Small intestine (tissue), 7 donors: ENCODE measurements at regions not wholly inside any gene's neighbourhood (a gene's known extent, or its start where the extent isn't known, plus 50 kb on each side); places are given as distances from the start of the nearest gene placed in this dataset.
A peak's percentile ranks its signal among the peaks of the same experiment; 100 is the strongest.
"Not testable (repeated sequence)": the region's sequence is repeated elsewhere in the genome, so short reads cannot be mapped to it uniquely, and the experiment has no call there.

Source experiments
- DNase-seq, 2 donors: peaks; one replicate each; pipeline versions ENCODE4 v3.0.0 to v3.0.0-alpha.2; 2013
- FAIRE-seq: peaks from 2 replicates; lab custom pipeline; 2012; peaks lifted over from hg19 to GRCh38; lab: Jason Lieb, UNC
- H3K27ac ChIP-seq, 3 donors: one replicate each; pipeline ENCODE4 v1.5.1; 2013; ENCODE audit warnings: low read length in 2 of 3, mild to moderate bottlenecking in 2 of 3, control low read depth in 1 of 3, inconsistent platforms in 1 of 3, low read depth in 1 of 3, moderate library complexity in 1 of 3
- H3K27me3 ChIP-seq, 3 donors: one replicate each; pipeline ENCODE4 v1.6.1; 2013; ENCODE audit warnings: low read length in 3 of 3, inconsistent platforms in 1 of 3; ENCODE audit not compliant: control insufficient read depth in 3 of 3, insufficient read depth in 3 of 3
- H3K36me3 ChIP-seq, 3 donors: one replicate each; pipeline ENCODE4 v1.6.1; 2013; ENCODE audit warnings: low read length in 3 of 3, inconsistent platforms in 1 of 3, low read depth in 1 of 3, mild to moderate bottlenecking in 1 of 3, moderate library complexity in 1 of 3; ENCODE audit not compliant: control insufficient read depth in 3 of 3, insufficient read depth in 2 of 3
- H3K4me1 ChIP-seq, 3 donors: one replicate each; pipeline ENCODE4 v1.6.1; 2013; ENCODE audit warnings: low read length in 2 of 3, inconsistent platforms in 1 of 3, low read depth in 1 of 3, mild to moderate bottlenecking in 1 of 3, moderate library complexity in 1 of 3; ENCODE audit not compliant: control insufficient read depth in 3 of 3, insufficient read depth in 2 of 3
- H3K4me3 ChIP-seq, 3 donors: one replicate each; pipeline ENCODE4 v1.5.1; 2013; ENCODE audit warnings: low read length in 3 of 3, control low read depth in 1 of 3, inconsistent platforms in 1 of 3, low read depth in 1 of 3, mild to moderate bottlenecking in 1 of 3, moderate library complexity in 1 of 3
- H3K9me3 ChIP-seq, 2 donors: one replicate each; pipeline ENCODE4 v1.6.1; 2013; ENCODE audit warnings: low read depth in 1 of 2, low read length in 1 of 2; ENCODE audit not compliant: control insufficient read depth in 2 of 2, insufficient read depth in 1 of 2
- WGBS, 3 donors: extraction: QIAGEN DNeasy Blood & Tissue Kit; methylation state at CpG; one replicate each; pipeline ENCODE4 v1.1.7; 2013; 5-methylcytosine and 5-hydroxymethylcytosine counted together
- donor health status: healthy with polysubstance abuse.
- donor health status: control.
- donor health status: control.
- donor health status: Bipolar disorder and iron deficiency.
- donor health status: healthy.

- FAIRE-seq (no peak), DNase-seq (no peak)
- Histone ChIP-seq H3K36me3 (no peaks in the 10 kb centered on the region), H3K27ac (no peak overlapping the region), H3K4me1 (no peaks in the 10 kb centered on the region), H3K27me3 (no peaks in the 10 kb centered on the region), H3K9me3 (no peaks in the 10 kb centered on the region), H3K4me3 (no peak overlapping the region)
- 79 to 92% (median 92%) methylated on average over 5 of the region's 5 CpGs for WGBS, 3 donors
Measured at GRCh38 chr16:77509051-77509450, 74.2 kb upstream of the ADAMTS18 start.

- H3K4me1 ChIP-seq: no peaks in the 10 kb centered on the region
- FAIRE-seq (no peak), DNase-seq (no peak)
- 35 to 36% (median 36%) methylated on average over 6 of the region's 6 CpGs for WGBS, 3 donors
- no peaks in the 10 kb centered on the region for H3K36me3 ChIP-seq
- no peak overlapping the region for H3K27ac ChIP-seq
- no peaks in the 10 kb centered on the region for H3K9me3 ChIP-seq
- no peak overlapping the region for H3K4me3 ChIP-seq
- no peaks in the 10 kb centered on the region for H3K27me3 ChIP-seq
Measured at GRCh38 chr16:77509796-77510195, 75.0 kb upstream of the ADAMTS18 start.

GRCh38 chr16:77511053-77511452, 76.2 kb upstream of the ADAMTS18 start:
- WGBS, 3 donors: 40 to 74% (median 48%) methylated on average over 5 of the region's 5 CpGs
- H3K4me3 ChIP-seq: no peak overlapping the region
- FAIRE-seq (no peak), DNase-seq (no peak)
- no peaks in the 10 kb centered on the region for H3K36me3 ChIP-seq
- H3K27ac ChIP-seq: no peak overlapping the region
- H3K4me1 ChIP-seq: no peaks in the 10 kb centered on the region
- H3K27me3 ChIP-seq: no peaks in the 10 kb centered on the region
- H3K9me3 ChIP-seq: no peaks in the 10 kb centered on the region

- no peaks in the 10 kb centered on the region for H3K36me3 ChIP-seq
Measured at GRCh38 chr16:77514500-77515220, 79.8 kb upstream of the ADAMTS18 start.

GRCh38 chr16:77525226-77525625, 90.4 kb upstream of the ADAMTS18 start:
- not testable (repeated sequence) for H3K9me3 ChIP-seq, H3K27me3 ChIP-seq, H3K27ac ChIP-seq, FAIRE-seq, H3K4me3 ChIP-seq, H3K4me1 ChIP-seq, H3K36me3 ChIP-seq
- WGBS, 3 donors: 15 to 71% (median 41%) methylated on average over 6 of the region's 6 CpGs
- peak in 1 of 2 donors; percentile 7 for DNase-seq

More at GRCh38 chr16:77514500-77515220, 79.8 kb upstream of the ADAMTS18 start:
- H3K9me3 ChIP-seq: no peaks in the 10 kb centered on the region
- no peak overlapping the region for H3K27ac ChIP-seq
- H3K27me3 ChIP-seq: no peaks in the 10 kb centered on the region
- WGBS, 3 donors: 65 to 74% (median 67%) methylated on average over 5 of the region's 5 CpGs
- FAIRE-seq: no peak
- H3K4me1 ChIP-seq: no peaks in the 10 kb centered on the region
- DNase-seq: no peak
- no peak overlapping the region for H3K4me3 ChIP-seq

GRCh38 chr16:77531752-77532151, 96.9 kb upstream of the ADAMTS18 start:
- FAIRE-seq (no peak), DNase-seq (no peak)
- Histone ChIP-seq H3K4me3 (no peak overlapping the region), H3K4me1 (no peaks in the 10 kb centered on the region), H3K27me3 (peaks cover 0 to 2% (median 0%) of the 10 kb centered on the region in 3 donors), H3K27ac (no peak overlapping the region), H3K9me3 (no peaks in the 10 kb centered on the region), H3K36me3 (no peaks in the 10 kb centered on the region)
- WGBS, 3 donors: 43 to 59% (median 46%) methylated on average over 1 of the region's 1 CpG

GRCh38 chr16:77536809-77537208, 102.0 kb upstream of the ADAMTS18 start:
- no peak for FAIRE-seq
- Histone ChIP-seq H3K27me3 (peaks cover 0 to 2% (median 0%) of the 10 kb centered on the region in 3 donors), H3K36me3 (no peaks in the 10 kb centered on the region), H3K4me3 (no peak overlapping the region), H3K27ac (no peak overlapping the region), H3K4me1 (no peaks in the 10 kb centered on the region), H3K9me3 (no peaks in the 10 kb centered on the region)
- WGBS, 3 donors: 51 to 71% (median 63%) methylated on average over 5 of the region's 5 CpGs
- no peak for DNase-seq

- no peaks in the 10 kb centered on the region for H3K27me3 ChIP-seq
- H3K27ac ChIP-seq: no peak overlapping the region
- FAIRE-seq (no peak), DNase-seq (no peak)
- WGBS, 3 donors: 43 to 55% (median 44%) methylated on average over 3 of the region's 3 CpGs
- H3K36me3 ChIP-seq: no peaks in the 10 kb centered on the region
- H3K4me3 ChIP-seq: no peak overlapping the region
- no peaks in the 10 kb centered on the region for H3K9me3 ChIP-seq
- no peaks in the 10 kb centered on the region for H3K4me1 ChIP-seq
Measured at GRCh38 chr16:77539421-77540034, 104.7 kb upstream of the ADAMTS18 start.
